ENCODE measurements at regions not wholly inside any gene's neighbourhood (a gene's known extent, or its start where the extent isn't known, plus 50 kb on each side); places are given as distances from the start of the nearest gene placed in this dataset.
"Not testable (repeated sequence)": the region's sequence is repeated elsewhere in the genome, so short reads cannot be mapped to it uniquely, and the experiment has no call there.

- H3K9me3 ChIP-seq, result no peaks in the 10 kb centered on the region
- no peak for TF ChIP-seq CTCF (IDR thresholded peaks at IDR 0.05)
- TF ChIP-seq POLR2A (IDR thresholded peaks at IDR 0.05), result no peak
- H3K4me1 ChIP-seq, result no peaks in the 10 kb centered on the region
- DNase-seq, result no peak
- H3K27ac ChIP-seq, result no peak overlapping the region
- intact Hi-C loops (cut with DNase I), result no loop called here
- no peaks in the 10 kb centered on the region for H3K36me3 ChIP-seq
- H3K27me3 ChIP-seq, result no peaks in the 10 kb centered on the region
- H3K4me3 ChIP-seq (replicated peaks in 1 of 3), result no peak overlapping the region
- 87 to 90% methylated on average over 9 of the region's 9 CpGs for WGBS, 2 donors
Measured at GRCh38 chr2:7437716-7438632, 520.8 kb downstream of the RNF144A start.

- WGBS, 2 donors, result 78 to 92% methylated on average over 1 of the region's 1 CpG
- intact Hi-C loops (cut with DNase I), result no loop called here
- H3K4me1 ChIP-seq, result no peaks in the 10 kb centered on the region
- no peak for DNase-seq
- H3K9me3 ChIP-seq, result no peaks in the 10 kb centered on the region
- no peaks in the 10 kb centered on the region for H3K36me3 ChIP-seq
- H3K27me3 ChIP-seq, result no peaks in the 10 kb centered on the region
- H3K27ac ChIP-seq, result no peak overlapping the region
- no peak overlapping the region for H3K4me3 ChIP-seq (replicated peaks in 1 of 3)
- TF ChIP-seq POLR2A (IDR thresholded peaks at IDR 0.05), result no peak
- TF ChIP-seq CTCF (IDR thresholded peaks at IDR 0.05), result no peak
Measured at GRCh38 chr2:7438855-7439254, 521.6 kb downstream of the RNF144A start.

GRCh38 chr2:7440977-7441376 is 523.8 kb downstream of the RNF144A start:
- intact Hi-C loops (cut with DNase I), result no loop called here
- Histone ChIP-seq H3K4me1 (no peaks in the 10 kb centered on the region), H3K4me3 (replicated peaks in 1 of 3) (no peak overlapping the region), H3K36me3 (no peaks in the 10 kb centered on the region), H3K27me3 (no peaks in the 10 kb centered on the region), H3K9me3 (no peaks in the 10 kb centered on the region), H3K27ac (no peak overlapping the region)
- 84 to 92% methylated on average over 4 of the region's 4 CpGs for WGBS, 2 donors
- TF ChIP-seq CTCF (IDR thresholded peaks at IDR 0.05) (no peak), POLR2A (IDR thresholded peaks at IDR 0.05) (no peak)
- no peak for DNase-seq

GRCh38 chr2:7441841-7442240 is 524.6 kb downstream of the RNF144A start:
- H3K4me3 ChIP-seq (replicated peaks in 1 of 3); DNase-seq; H3K36me3 ChIP-seq; H3K9me3 ChIP-seq; H3K4me1 ChIP-seq; H3K27me3 ChIP-seq; H3K27ac ChIP-seq; intact Hi-C loops (cut with DNase I): not testable (repeated sequence)
- WGBS, 2 donors, result 76 to 81% methylated on average over 3 of the region's 3 CpGs

GRCh38 chr2:7444626-7445025 is 527.4 kb downstream of the RNF144A start:
- no peaks in the 10 kb centered on the region for H3K4me1 ChIP-seq
- no peaks in the 10 kb centered on the region for H3K36me3 ChIP-seq
- no peak overlapping the region for H3K27ac ChIP-seq
- no peaks in the 10 kb centered on the region for H3K9me3 ChIP-seq
- intact Hi-C loops (cut with DNase I), result no loop called here
- TF ChIP-seq CTCF (IDR thresholded peaks at IDR 0.05) (no peak), POLR2A (IDR thresholded peaks at IDR 0.05) (no peak)
- no peak for DNase-seq
- no peak overlapping the region for H3K4me3 ChIP-seq (replicated peaks in 1 of 3)
- H3K27me3 ChIP-seq, result no peaks in the 10 kb centered on the region
- 84 to 93% methylated on average over 4 of the region's 4 CpGs for WGBS, 2 donors
